Sigmoid colon (tissue), 4 donors: ENCODE measurements at regions not wholly inside any gene's neighbourhood (a gene's known extent, or its start where the extent isn't known, plus 50 kb on each side); places are given as distances from the start of the nearest gene placed in this dataset.

ENCODE experiments used
- CTCF ChIP-seq, 4 experiments: fragments of 450-650 bp in 3 of 4; fragments of 200-600 bp in 1 of 4; IDR thresholded peaks; one replicate each; pipeline ENCODE4 v1.5.1; 2016 to 2019; ENCODE audit warnings: antibody characterized with exemption in 4 of 4, mild to moderate bottlenecking in 3 of 4, moderate library complexity in 2 of 4
- EP300 ChIP-seq, 4 donors: sonication (generic); formaldehyde crosslinking; IDR thresholded peaks; one replicate each; pipeline ENCODE4 v1.6.1; 2017; ENCODE audit warnings: antibody characterized with exemption in 4 of 4
- POLR2A ChIP-seq, 2 donors: fragments of 450-650 bp; IDR thresholded peaks; one replicate each; pipeline ENCODE4 v1.6.1; 2016; ENCODE audit warnings: antibody characterized with exemption in 2 of 2, mild to moderate bottlenecking in 2 of 2, moderate library complexity in 2 of 2
- POLR2AphosphoS5 ChIP-seq, 4 donors: sonication (generic); formaldehyde crosslinking; IDR thresholded peaks; one replicate each; pipeline ENCODE4 v1.6.1; 2017; ENCODE audit warnings: antibody characterized with exemption in 4 of 4

DNA sequence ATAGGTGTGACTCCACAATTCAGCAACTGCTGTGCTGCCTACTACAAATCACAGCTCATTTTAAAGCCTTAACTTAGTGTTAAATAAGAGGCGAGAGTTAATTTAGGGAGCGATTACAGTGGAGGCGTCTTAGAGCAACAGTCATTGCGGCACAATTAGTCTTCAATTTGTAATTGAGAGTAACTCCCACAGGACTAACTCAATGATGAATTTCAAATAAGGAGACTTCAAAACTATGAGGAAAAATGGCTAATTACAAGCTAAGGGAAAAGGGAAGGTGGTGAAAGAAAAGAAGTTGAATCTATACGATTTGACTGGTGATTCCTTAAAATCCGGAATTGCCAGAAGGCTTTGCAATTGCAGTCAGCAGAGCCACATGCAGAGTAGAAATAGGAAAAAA lies 63.7 kb upstream of the FOXB1 start:
- no peak for TF ChIP-seq CTCF (IDR thresholded peaks at IDR 0.05)
- no peak for TF ChIP-seq POLR2A (IDR thresholded peaks at IDR 0.05)
- no peak for TF ChIP-seq EP300 (IDR thresholded peaks at IDR 0.05)
- TF ChIP-seq POLR2AphosphoS5 (IDR thresholded peaks at IDR 0.05) = no peak
